Kidney tubule cell (primary cell): ENCODE measurements at regions not wholly inside any gene's neighbourhood (a gene's known extent, or its start where the extent isn't known, plus 50 kb on each side); places are given as distances from the start of the nearest gene placed in this dataset.

ENCODE experiments used
- DNase-seq: peaks from one replicate; pipeline ENCODE4 v3.0.0-alpha.2; 2018; ENCODE audit warnings: low spot score

DNA sequence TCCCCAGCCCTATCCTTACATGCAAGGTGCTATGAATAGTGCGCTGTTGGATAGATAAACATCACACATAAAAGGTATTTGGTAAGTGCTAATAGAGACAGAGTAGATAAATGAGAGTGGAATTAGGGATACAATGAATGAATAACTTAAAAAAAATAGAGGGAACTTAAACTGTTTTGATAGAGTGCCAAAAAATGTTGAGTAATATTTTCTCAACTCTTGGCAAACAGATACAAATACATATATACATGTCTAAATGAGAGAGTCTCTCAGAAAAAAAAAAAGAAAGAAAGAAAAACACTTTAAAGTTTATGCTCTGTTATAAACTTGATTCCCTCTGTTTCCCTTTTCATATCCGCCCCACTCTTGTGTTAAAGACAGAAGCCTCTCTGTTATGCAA, 667.4 kb downstream of the ROBO2 start:
- no peak for DNase-seq

DNA sequence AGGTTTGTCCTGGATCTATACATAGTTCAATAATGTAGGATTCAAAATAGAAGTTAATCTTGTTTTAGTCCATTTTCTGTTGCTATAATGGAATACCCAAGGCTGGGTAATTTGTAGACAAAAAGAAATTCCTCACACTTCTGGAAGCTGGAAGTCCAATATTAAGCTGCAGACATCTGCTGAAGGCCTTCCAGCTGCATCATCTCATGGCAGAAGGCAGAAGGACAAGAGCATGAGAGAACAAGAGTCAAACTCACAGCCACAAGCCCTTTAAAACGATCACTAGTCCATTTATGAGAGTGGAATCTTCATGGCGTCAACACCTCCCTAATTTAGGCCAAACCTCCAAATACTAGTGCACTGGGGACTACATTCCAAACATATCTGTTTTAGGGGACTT, 669.3 kb downstream of the ROBO2 start:
- DNase-seq = no peak

DNA sequence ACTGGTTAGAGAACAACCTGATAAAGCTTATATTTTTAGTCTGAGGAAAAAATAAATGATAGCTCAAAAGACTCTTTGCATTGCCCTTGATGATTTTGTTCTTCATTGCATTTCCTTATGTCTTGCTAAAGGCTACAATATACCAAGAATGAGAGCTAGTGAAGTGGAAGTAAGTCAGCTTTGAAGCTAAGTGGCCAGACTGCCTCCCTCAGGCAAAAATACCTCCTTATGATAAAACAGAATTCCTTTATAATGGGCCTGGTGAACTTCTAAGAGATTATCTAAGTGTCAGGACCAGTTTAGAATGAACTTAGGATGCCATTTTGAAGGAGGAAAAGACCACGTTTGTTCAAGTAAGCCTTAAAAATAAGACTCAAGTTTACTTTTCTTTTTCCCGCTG, 678.4 kb downstream of the ROBO2 start:
- DNase-seq = no peak

DNA sequence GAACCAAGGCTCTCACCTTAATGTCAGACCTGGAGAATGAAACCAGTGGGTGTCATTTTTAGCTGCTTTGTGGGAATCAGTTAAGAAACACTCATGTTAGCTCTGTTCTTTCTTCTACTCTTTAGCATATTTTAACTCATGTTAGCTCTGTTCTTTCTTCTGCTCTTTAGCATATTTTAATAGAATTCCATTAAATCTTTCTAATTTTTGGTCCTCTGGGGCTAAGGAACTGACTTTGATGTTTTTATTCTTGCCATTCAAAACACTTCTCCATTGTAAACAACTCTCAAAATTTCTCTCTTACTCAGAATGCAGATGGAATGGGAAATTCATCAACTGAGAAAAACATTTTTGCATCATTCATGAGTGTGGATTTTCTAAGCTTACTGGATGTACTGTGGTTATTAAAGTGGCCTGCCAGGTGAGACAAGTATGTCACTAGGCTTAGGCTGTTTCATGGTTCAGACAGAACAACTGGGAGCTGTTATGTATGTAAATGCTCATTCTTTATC, 680.6 kb downstream of the ROBO2 start:
- DNase-seq = no peak

DNA sequence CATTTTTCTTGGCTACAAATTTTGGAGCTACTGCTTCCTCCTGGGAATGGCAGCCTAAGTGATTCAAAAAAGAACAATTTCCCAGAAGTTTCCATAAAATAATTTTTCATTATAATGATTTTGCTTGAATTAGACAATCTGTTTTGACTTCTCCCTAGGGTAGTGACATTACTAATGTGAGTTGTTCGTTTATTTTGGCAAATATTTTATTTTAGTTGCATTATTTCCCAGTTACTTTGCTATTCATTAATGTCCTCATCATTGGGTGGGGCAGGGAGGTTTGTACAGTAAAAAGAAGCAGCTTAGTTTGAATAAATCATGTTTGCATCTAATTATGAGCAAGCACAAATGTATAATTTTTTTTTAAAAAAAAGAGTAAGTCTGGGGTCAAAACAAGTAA, 686.6 kb downstream of the ROBO2 start:
- DNase-seq = no peak

DNA sequence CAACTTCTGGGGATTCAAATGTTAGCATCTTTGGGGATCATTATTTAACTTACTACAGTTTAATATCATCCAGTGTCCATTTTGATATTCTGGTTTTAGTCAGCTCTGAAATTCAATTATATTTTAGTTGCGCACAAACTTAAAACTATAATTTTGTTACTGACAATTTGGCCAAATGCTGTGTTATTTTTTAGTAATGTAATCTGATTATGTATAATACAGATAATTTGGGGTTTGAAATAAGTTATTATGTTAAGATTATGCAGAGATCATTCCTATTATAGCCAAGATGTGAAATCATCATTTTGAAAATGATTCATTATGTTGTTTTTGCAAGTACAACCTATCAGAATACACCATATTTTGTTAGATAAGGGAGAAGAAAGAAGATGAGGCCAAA, 706.1 kb downstream of the ROBO2 start:
- DNase-seq = no peak

DNA sequence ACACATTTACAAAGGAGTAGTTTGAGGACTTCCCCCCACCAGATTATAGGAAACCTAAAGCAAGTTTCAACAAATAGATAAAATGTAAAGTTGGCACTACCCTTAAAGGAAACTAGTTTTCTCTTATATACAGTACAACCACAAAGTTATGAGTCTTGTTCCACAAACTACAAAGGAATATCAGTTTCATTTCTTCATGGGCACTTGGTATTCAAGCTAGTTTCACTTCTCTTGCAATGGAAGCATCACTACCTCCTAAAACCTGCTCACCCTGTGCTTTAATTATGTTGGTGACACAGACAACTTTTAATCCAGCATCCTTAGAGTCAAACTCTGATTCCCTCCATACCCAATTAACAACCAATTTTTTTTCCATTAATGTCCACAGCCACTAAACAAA, 707.0 kb downstream of the ROBO2 start:
- DNase-seq = no peak

DNA sequence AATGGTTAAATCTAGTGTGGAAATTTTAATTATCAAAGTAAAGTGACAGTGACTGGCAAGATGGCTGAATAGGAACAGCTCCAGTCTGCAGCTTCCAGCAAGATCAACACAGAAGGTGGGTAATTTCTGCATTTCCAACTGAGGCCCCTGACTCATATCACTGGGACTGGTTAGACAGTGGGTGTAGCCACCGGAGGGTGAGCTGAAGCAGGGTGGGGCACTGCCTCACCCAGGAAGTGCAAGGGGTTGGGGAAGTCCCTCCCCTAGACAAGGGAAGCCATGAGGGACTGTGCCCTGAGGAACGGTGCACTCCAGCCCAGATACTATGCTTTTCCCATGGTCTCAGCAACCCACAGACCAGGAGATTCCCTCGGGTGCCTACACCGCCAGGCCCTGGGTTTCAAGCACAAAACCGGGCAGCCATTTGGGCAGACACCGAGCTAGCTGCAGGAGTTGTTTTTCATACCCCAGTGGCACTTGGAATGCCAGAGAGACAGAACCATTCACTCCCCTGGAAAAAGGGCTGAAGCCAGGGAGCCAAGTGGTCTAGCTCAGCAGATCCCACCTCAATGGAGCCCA, 716.6 kb downstream of the ROBO2 start:
- peak; percentile 6 for DNase-seq

DNA sequence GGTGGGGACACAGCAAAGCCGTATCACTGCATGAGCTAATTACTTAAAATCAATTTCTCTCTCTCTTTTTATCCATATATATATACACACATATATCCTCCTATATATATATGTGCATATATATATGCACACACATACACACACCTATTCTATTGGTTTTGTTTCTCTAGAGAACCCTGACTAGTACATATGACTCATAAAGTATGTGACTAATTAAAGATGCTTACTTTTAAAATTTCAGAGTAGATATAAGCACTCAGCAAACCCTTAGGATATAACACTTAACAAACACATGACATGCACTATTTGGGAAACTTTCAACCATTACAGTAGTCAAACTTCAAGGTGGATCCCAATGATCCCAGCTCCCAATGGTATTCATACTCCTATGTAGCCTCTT, 732.6 kb downstream of the ROBO2 start:
- no peak for DNase-seq

DNA sequence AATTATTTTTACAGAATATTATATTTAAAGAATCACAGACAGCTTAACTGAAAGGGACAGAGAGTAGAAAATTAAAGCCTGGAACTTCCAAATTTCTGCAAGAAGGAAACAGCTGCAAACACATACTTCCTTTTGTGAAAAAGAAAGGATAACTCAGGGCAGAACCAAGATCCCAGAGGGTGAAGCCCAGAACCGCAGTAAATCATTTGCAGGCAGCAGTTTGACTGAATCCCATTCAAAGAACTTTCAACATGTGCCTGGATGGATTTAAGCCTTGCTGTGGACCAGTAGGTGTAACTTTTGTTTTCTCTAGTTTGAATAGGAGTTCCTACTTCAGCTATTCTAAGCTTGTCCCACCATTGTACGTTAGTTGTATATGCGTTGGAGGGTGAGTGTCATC, 733.2 kb downstream of the ROBO2 start:
- no peak for DNase-seq

DNA sequence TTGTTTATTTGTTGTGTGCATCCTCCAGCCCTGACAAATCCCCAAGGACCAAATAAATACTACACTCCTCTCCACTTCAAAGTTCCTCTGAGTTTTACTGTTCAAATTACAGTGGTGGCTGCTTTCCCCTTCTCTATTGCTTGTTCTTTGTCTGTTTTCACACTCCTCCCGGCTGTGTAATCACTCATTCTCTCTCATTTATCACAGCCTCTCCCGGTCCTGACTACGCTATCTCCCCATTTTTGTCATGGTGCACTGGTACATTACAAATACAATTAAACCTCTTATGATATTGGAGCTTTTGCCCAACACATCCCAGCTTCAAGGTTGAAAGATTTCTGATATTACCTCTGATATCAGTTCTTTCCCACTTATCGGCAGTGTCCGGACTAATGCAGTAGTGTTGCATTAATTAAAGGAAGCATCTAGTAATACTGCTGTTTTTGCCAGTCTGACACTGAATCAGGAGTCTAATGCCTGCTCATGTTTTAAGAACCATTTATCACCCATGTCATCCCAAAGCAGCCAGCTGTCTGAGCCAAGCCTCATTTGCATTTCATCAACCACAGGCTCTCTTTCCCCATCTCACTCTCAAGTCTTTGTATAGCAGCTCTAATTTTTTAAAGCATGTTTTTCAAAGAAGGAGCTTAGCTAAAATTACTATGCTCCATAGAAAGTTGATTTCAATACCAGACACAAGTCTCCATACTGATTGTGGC, 740.5 kb downstream of the ROBO2 start:
- no peak for DNase-seq

DNA sequence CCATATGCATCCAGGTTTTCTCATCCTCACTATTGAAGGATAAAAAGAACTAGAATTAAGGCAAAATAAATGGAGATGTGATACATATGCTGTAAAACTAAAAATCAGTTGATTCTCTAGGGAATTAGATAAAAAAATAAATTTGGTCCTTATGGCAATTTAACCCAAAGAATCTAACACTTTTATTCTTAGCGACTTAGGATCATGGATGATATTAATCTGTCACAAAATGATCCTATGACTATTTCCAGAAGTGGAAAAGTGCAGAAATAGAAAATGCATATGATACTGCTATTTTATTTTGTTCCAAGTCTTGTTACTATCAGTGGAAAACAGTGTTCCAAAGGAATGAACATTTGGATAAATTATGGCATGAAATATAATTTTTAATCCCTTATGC, 746.3 kb downstream of the ROBO2 start:
- no peak for DNase-seq

DNA sequence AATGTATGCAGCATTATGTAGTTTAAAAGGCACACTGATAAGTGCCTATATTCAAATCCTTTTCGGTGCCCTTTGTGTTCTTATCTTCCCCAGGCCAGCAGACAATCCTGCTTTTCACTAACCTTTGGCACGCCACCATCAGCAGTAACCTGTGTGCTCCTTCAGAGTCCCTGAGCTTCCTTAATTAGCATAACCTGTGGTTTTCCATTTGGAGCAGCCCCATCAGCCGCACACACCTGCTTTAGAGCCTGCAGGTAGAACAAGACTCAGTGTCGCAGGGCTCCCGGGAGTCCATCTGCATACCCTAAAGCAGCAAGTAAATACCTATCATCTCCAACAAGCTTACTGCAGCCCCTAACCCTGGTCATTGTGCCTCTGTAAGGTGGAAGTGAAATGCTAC, 755.1 kb downstream of the ROBO2 start:
- peak; percentile 12 for DNase-seq

DNA sequence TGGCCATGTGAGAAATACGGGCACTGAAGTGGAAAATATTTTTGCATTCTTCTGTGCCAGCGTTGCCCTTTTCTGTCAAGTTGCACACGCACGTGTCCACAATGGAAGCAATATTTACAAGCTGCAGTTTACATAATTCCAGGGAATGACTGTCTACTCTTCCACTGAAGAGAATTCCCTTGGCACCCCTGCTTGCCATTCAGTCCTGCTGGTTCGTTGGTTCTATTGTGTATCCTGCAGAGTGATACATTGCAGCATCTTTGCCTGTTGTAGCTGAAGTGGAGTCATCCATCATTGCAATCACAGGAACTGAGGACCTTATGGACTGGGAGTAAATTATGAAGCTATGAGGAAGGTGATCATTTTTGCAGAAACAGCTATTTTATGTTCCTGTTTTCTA, 759.4 kb downstream of the ROBO2 start:
- DNase-seq = no peak

DNA sequence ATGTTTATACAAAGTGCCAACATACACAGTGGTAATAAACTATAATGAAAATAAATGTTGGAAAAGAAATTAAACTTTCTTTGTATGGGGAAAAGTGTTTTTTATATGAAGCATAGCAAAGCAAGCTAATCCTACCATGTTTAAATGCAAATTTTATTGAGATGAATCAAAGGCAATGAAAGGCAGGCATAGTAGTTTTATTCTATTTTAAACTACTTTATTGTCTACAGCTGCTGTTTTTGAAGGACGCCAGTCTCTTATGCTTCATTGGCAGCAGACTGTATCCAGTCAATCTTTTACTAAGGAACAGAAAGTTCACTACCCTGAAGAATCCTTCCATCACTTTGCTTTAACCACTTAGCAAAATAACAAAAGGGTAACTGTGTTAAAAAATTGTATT, 761.0 kb downstream of the ROBO2 start:
- peak; percentile 6 for DNase-seq

DNA sequence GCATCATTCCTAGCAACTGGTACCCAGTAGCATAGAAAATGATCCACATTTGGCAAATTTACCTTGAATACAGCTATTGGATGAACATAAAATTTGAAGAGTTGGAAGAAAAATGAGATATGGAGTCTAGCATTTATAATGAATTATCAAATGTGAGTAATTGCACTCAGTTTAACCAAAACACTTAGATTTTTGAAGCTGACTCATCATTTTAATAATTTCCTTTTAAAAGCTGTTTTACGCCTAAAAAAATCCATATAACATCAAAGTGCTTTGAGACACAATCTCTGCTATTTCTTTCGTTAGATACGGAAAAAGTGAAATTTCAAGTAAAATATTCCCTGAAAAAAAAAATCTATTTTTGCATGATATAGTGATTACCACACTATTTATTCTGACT, 767.4 kb downstream of the ROBO2 start:
- DNase-seq = no peak

DNA sequence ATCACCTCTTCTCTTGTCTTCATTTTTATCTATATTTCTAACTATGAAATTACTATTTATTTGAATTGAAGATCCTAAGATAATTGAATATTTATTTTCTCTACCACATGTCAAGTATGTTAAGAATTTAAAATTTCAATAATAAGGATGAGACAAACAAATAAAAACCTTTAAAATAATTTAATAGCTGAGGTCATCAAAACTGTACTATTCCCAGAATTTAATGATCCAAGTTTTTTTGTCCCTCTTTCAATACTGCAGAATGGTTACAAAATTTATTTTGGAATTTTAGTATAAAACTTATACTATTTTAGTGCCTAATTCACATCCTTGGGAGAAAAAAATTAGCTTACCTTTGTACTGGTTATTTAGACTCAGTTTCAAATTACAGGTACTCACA, 774.9 kb downstream of the ROBO2 start:
- DNase-seq = no peak

DNA sequence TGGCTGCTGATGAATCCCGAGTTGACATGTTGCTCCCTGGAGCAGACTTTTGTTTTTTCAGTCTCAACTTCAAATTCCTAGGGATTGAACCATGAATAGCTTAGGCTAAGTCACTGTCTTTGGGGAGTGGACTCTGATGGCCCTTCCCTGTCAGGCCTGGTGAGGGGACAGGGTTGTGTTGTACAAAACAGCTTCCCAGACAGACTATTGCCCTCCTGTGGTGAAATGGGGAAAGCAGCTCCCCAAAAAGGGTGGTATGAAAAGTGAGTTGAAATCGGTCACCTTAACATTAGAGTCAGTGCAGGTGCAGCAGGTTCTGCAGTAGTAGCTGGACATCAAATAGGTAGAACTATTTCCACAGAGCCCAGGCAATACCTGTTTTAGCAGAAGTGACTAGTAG, 775.6 kb downstream of the ROBO2 start:
- peak; percentile 8 for DNase-seq

DNA sequence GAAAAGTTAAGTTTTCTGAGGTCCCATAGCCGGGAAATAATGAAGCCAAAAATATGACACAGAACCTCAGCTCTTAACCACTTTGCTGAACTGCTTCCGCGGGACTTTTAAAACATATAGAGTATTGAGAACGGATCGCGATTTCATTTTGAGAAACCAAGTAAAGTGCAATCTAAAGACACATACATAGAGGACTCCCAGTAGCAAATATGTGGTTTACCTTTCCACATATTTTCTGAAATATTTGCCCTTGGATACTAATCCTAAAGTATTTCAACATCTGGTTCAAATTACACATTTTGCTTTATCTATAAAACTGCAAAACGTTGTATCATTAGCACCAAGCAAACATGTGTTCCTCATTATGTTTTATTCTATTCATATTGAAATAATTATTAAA, 776.5 kb downstream of the ROBO2 start:
- no peak for DNase-seq

DNA sequence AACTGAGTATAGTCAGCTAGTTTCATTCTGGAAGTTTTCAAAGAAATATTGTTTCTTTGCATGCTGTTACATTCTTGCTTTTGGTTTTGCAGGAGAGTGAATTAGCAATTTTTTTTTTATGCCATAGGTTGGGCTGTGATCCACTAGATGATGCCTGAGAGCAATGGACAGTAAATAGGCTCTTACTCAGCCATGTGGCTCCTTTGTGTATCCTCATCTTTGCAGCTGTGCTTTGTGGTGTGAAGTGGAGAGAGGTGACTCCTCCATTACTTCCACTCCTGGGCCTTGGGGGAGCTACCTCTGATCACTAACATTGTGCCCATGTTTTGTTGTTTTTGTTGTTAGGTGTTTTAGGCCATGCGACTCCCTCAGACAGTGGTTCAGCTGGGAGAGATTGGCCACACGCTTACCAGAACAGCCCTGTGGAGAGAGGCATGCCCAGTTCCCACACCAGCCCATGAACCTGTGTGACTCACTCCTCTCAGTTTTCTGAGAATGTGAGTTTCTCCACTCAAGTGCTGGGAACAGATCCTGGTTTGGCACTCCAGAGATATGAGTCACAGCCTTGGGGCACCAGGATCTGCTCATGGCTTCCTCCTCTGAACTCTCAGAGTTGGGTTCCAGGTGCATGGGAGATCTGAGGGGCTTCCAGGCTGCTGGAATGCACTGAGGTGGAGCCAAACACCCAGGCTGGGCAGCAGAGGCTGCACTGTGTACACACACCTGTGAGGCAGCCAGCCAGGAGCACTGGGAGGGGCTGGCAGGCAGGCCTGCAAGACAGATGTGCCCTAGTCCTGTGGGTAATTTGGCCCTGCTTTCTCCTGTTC, 785.3 kb downstream of the ROBO2 start:
- peak; percentile 98 for DNase-seq

DNA sequence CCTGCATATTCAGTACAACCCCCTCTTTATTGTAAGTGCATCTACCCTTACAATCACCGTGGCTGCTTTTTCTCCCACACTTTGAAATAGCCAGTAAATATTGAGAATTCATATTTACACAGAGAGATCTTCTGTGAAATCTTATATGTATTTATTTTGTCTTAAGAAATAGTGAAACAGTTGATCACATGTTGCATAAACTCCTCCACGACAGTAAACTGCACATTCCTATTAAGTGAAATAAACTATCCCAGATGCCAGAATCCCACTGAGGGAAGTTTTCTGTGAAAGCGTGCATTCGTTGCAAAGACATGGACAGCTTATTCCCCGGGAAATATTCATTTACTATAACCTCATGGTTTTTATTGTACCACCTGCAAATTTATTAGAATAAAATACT, 796.0 kb downstream of the ROBO2 start:
- no peak for DNase-seq

DNA sequence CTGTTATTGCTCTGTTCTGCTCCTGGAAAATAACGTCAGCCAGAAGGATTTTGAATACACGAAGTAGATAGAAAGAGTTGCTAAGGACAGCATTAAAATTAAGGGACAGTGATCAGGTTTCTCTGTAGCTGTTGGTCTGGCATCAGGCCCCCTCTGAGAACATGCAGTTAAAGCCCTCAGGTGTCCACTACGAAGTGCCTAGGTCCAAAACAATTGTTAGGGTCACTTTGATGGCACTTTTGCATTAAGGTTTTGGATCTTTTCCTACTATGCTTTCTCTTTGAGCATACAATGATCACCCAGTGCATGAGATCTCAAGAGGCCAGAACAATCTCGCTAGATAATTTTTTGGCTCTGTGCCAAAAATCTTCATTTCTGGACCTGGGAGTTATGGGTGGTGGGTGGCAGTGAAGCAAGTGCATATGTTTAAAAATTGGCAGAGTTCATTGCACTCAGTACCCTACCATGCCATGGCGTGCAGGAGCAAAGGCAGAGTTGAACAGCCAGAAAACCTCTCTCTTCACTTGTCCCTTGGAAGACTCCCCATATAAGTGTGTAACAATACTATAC, 797.6 kb downstream of the ROBO2 start:
- DNase-seq = no peak

DNA sequence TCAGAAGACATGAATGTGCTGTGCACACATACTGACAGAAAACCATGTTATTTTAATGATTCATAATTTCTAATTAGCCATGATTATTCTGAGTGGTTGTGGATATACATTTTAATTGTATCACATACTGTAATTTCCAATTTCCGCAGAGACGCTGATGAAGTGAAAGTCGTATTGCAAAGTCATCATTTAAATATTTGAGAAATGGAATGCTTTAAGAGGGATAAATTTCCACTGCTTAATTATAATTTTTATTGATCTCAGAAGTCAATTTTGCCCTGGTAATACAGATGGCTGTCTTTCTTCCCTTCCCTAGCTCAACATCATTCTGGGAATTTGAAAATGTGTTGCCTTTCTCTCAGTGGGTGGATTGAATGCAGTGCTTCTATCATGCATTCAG, 819.3 kb downstream of the ROBO2 start:
- DNase-seq = no peak
